Cardiac septum (tissue), 1 donor: ENCODE measurements at regions not wholly inside any gene's neighbourhood (a gene's known extent, or its start where the extent isn't known, plus 50 kb on each side); places are given as distances from the start of the nearest gene placed in this dataset.
"Not testable (repeated sequence)": the region's sequence is repeated elsewhere in the genome, so short reads cannot be mapped to it uniquely, and the experiment has no call there.

ENCODE experiments used
- DNase-seq: peaks from one replicate; pipeline ENCODE4 v3.0.0-alpha.2; 2020; ENCODE audit warnings: low spot score
- intact Hi-C: fragments of 100-400 bp; cut with DNase I; formaldehyde crosslinking; loops from one replicate; pipeline ENCODE4 v1.14.0; 2022
- donor health status: DM: no; HTN: no; CAD: no.

- DNase-seq, result no peak
- intact Hi-C loops, result no loop called here
Observed at GRCh38 chr17:73901661-73902415, 257.6 kb upstream of the SDK2 start.

- DNase-seq, result no peak
- intact Hi-C loops, result no loop called here
Observed at GRCh38 chr17:73902416-73903181, 258.4 kb upstream of the SDK2 start.

- DNase-seq, result no peak
- intact Hi-C loops, result no loop called here
Observed at GRCh38 chr17:73906896-73907870, 262.9 kb upstream of the SDK2 start.

- intact Hi-C loops, result no loop called here
- no peak for DNase-seq
Observed at GRCh38 chr17:73909186-73909585, 264.9 kb upstream of the SDK2 start.

- intact Hi-C loops, result no loop called here
- no peak for DNase-seq
Observed at GRCh38 chr17:73910206-73910605, 266.0 kb upstream of the SDK2 start.

- intact Hi-C loops, result no loop called here
- DNase-seq, result no peak
Observed at GRCh38 chr17:73910821-73911515, 266.7 kb upstream of the SDK2 start.

GRCh38 chr17:73911726-73912372 lies 267.6 kb upstream of the SDK2 start:
- intact Hi-C loops, result no loop called here
- DNase-seq, result no peak

- intact Hi-C loops, result no loop called here
- DNase-seq, result no peak
Observed at GRCh38 chr17:73912373-73912746, 268.1 kb upstream of the SDK2 start.

GRCh38 chr17:73914536-73915274 lies 270.5 kb upstream of the SDK2 start:
- DNase-seq, result no peak
- intact Hi-C loops, result no loop called here

GRCh38 chr17:73919033-73919432 lies 274.8 kb upstream of the SDK2 start:
- DNase-seq, intact Hi-C loops: not testable (repeated sequence)

- intact Hi-C loops, result no loop called here
Observed at GRCh38 chr17:73921306-73921705, 277.1 kb upstream of the SDK2 start.

GRCh38 chr17:73924114-73924908 lies 279.2 kb upstream of the RPL38 start:
- intact Hi-C loops, result no loop called here
- DNase-seq, result no peak

More at GRCh38 chr17:73921306-73921705, 277.1 kb upstream of the SDK2 start:
- DNase-seq, result no peak

GRCh38 chr17:73924909-73925186 lies 278.6 kb upstream of the RPL38 start:
- intact Hi-C loops, result no loop called here
- DNase-seq, result no peak

- DNase-seq, result no peak
- intact Hi-C loops, result no loop called here
Observed at GRCh38 chr17:73929860-73930430, 273.5 kb upstream of the RPL38 start.

GRCh38 chr17:73932216-73932749 lies 271.2 kb upstream of the RPL38 start:
- no peak for DNase-seq
- intact Hi-C loops, result no loop called here

GRCh38 chr17:73933164-73933766 lies 270.2 kb upstream of the RPL38 start:
- DNase-seq, result no peak
- intact Hi-C loops, result no loop called here

- no peak for DNase-seq
- intact Hi-C loops, result no loop called here
Observed at GRCh38 chr17:73933871-73934270, 269.6 kb upstream of the RPL38 start.
